UCSD-AML1 (cell line): ENCODE measurements at regions not wholly inside any gene's neighbourhood (a gene's known extent, or its start where the extent isn't known, plus 50 kb on each side); places are given as distances from the start of the nearest gene placed in this dataset.
"Not testable (repeated sequence)": the region's sequence is repeated elsewhere in the genome, so short reads cannot be mapped to it uniquely, and the experiment has no call there.

Source experiments
- DNase-seq: peaks from one replicate; lab custom pipeline; 2025; ENCODE audit not compliant: unreplicated experiment; lab: John Stamatoyannopoulos, UW

- no peak for DNase-seq
Observed at GRCh38 chr2:83464444-83464843, 994.6 kb downstream of the SUCLG1 start.

DNA sequence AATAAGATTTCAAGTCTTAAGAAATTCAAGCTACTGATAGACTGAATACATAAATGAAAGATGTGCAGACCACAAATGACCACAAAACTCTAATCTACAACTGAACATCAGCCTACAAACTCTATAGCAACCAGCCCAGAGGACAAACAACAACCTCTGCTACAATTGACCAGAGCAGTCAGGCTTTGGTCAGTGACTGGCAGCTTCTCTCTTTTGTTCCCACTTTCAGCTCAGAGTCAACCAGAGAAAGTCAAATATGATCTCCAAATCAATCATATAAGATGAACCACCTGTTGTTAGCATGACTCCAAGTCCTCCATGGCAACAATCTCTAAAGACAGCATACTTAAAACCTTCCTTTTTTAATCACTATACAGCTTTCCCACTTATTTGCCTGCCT, 996.2 kb downstream of the SUCLG1 start:
- DNase-seq = no peak

DNA sequence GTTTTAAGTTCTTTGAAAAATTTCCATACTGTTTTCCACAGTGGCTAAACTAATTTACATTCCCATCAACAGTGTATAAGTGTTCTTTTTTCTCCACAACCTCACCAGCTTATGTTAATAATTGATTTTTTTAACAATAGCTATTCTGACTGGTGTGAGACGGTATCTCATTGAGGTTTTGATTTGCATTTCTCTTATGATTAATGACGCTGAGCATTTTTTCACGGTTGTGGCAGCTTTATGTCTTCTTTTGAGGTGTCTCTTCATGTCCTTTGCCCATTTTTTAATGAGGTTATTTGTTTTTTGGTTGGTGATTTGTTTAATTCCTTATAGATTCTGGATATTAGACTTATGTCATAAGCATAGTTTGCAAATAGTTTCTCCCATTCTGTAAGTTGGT, 997.9 kb downstream of the SUCLG1 start:
- DNase-seq = no peak

DNA sequence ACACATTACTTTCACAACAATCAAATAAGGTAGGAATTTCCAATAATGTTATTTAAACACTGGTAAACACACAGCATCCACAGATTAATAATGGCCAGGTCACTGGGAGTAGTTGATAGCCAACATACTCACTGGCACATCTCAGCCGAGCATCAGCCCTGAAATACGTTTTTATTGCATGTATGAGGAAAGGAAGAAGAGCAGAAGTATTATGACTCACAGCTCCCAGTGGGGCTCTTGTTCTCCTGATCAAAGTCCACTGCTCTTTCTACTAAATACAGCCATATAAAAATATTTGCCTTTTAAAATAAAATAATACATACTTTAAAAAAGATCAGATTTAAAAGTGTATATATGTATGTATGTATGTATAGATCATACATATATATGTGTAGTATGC, 999.6 kb downstream of the SUCLG1 start:
- DNase-seq = no peak

DNA sequence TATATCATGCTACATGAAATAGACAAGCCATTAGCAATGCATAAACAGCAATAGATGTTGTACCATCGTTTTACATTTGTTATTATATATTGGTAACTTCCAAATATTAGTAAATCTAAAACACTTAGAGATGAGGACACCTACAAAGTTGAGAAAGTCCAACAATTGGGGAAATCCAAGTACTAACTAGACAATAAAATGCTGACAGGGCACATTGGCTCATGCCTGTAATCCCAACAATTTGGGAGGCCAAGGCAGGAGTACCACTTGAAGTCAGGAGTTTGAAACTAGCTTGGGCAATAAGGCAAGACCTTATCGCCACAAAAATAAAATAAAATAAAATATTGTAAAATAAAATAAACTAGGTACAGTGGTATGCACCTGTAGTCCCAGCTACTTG, 1023.1 kb downstream of the SUCLG1 start:
- no peak for DNase-seq

- no peak for DNase-seq
Observed at GRCh38 chr2:83420993-83421392, 1038.1 kb downstream of the SUCLG1 start.

DNA sequence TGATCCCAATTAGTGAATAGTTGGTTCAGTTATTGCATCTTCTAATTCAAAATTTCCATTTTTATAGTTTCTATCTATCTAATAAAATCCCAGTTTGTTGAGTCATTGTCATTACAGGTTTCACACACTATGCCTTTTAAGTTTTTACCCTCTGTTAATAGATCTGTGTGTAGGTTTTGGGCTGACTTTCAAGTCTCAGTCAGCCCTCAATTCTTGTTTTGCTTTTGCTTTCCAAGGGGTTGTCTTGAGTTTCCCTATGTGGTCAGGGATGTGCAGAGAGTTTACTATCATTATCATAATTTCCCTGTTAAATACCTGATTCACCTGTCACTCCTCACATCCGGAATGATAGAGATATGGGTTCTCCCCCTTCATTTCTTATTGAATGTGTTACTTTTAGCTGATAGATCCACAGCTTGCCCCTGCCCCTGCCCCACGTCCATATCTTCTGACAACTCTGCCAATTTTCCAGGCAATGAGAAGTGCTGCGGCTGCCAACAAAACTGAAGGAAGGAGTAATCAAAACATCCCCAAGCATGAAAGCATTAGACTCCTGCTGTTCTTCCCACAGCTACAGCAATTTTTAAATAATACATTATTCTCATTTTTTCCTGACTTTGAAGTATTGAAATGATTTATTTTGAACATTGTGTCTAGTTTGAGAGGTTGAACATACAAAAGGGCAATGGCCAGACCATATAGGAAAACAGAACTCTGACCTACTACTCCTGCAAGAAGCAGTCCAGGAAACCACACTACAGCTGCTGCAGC, 1064.8 kb downstream of the SUCLG1 start:
- no peak for DNase-seq

DNA sequence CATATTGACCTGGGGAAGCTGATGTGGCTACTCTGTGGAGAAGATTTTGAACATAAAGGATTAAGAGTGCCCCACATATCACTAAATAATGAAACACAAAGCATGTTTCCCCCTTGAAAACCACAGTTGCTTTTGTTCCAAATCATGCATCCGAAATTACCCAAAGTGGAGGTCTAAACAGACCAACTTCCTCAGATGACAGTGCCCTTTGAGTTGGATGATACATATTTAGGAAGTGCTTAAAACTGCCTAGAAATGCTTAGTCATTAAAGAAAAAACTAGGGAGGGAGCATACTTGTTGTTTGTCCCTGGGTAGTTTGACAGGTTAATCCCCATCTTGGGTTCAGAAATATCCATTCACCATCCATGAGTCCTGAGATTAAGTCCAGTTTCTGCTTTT, 1070.3 kb downstream of the SUCLG1 start:
- no peak for DNase-seq

DNA sequence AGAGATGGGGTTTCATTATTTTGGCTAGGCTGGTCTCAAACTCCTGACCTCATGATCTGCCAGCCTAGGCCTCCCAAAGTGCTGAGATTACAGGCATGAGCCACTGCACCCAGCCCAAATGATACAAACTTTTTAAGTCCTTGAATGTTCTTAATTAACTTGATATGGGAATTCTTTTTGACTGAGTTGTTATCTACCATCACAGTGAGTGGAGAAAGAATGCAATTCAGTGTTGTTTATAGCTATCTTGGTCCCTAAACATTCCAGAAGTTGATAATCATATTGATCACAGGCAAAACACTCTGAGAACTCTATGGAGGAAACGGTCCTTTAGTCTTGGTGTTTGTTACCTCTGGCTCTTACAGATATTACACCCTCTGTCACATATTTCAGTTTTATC, 1072.5 kb downstream of the SUCLG1 start:
- DNase-seq = no peak

DNA sequence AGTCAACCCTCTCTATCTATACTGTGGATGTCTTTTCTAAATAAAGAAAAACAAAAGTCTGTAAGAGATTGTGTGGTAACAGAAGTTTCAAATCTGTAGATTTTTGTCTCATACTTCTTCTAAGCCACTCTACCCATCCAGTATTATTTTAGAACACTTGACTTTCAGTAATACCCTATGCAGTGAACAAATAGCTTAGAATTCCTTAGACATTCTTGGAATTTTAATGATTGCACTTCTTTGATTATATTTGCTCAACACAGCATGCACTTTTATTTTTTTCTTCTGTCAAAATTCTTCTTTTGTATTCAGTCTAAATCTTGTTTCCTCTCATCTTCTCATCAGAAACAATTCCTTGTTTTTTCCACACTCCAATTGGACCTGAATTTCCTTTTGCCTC, 1080.2 kb downstream of the SUCLG1 start:
- no peak for DNase-seq

DNA sequence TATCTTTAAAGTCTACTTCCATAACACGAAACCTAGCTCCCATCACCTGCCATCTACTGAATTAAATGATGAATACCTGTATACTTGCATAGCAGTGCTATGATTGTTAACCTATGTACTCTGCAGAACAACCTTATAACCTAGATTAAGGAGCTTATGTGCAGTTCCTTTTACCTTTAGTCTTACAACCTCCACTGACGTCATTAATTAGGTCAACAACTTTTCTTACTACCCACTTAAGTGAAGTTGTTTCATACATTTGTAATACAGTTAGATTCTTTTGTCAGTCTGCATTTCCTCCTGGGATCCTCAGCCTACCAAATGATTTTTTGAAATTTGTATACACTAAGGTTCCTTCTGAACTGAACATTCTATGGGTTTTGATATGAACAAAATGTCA, 1082.3 kb downstream of the SUCLG1 start:
- DNase-seq = no peak

GRCh38 chr2:83370419-83370762, 1088.7 kb downstream of the SUCLG1 start:
- no peak for DNase-seq

DNA sequence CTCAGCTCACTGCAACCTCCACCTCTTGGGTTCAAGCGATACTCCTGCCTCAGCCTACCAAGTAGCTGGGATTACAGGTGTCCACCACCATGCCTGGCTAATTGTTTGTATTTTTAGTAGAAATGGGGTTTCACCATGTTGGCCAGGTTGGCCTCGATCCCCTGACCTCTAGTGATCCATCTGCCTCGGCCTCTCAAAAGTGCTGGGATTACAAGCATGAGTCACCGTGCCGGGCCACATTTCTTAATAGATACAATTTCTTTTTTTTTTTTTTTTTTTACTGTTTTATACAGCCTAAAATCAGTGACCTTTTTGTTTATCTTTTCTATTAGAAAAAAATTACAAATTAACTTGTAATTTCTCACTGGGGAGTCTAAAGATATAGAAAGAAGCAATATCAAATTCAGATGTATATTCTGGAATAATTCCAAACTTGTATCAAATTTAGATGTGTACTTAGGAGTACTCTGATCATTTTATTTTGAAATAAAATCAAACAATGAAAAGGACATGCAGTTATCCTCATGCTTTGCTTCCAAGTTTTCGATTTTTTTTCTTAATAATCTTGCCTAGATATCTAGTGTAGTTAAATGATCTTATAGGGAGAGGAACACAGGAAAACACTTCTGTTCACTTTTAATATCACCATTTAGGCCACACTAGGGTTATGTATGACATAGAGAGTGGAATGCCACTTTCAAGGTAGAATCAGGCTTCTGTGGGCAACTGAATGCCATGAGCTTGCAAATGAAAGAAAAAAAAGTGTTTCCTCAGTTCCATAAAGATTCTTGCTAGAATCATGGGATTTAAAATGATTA, 1089.3 kb downstream of the SUCLG1 start:
- no peak for DNase-seq

DNA sequence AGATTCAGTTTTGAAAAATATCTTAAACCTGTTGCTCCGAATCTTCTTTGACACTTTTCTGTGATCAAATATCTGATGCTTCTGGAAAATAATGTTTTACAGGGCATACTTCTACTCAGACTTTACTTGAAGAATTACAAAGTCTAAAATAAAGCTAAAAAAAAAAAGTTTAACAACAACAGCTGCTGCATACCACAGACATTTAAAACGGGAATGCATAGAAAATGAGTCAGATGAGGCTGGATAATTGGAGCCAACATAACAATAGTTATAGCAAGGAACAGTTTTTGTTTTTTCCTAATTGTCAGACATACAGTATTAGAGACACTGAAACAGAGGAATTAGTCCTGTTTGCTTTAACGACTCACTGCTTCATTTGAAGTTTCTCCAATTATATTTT, 1090.2 kb downstream of the SUCLG1 start:
- no peak for DNase-seq

- no peak for DNase-seq
Observed at GRCh38 chr2:83368461-83368860, 1090.6 kb downstream of the SUCLG1 start.

DNA sequence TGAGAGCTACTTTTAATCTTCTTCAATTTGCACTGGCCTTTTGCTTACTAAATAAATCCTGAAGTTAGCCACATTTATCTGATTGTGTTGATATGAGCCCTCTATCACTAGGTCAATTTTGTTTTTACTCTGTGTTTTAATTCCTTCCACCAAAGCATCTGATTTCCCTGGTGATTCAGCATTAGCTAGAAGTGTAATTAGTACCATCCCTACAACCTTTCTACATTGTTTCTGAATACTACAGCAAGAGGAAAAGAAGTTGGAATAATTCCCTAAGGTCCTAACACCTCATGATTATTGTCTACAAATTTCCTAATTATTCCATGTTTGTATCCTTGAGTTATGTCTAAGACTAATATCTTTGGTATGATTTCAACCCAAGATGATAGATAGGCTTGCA, 1093.6 kb downstream of the SUCLG1 start:
- no peak for DNase-seq

- DNase-seq = no peak
Observed at GRCh38 chr2:83364264-83364663, 1094.8 kb downstream of the SUCLG1 start.

DNA sequence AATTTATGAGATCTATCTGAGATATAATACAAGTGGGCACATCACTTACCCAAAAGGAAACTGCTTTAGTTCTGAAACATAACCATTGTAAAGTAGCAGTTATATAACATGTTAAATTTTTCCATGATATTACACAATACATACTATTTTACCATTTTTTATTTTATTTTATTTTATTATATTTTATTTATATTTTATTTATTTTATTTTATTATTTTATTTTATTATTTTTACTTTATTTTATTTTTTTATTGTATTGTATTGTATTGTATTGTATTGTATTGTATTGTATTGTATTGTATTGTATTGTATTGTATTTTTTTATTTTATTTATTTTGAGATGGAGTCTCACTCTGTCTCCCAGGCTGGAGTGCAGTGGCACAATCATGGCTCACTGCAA, 1095.9 kb downstream of the SUCLG1 start:
- not testable (repeated sequence) for DNase-seq

DNA sequence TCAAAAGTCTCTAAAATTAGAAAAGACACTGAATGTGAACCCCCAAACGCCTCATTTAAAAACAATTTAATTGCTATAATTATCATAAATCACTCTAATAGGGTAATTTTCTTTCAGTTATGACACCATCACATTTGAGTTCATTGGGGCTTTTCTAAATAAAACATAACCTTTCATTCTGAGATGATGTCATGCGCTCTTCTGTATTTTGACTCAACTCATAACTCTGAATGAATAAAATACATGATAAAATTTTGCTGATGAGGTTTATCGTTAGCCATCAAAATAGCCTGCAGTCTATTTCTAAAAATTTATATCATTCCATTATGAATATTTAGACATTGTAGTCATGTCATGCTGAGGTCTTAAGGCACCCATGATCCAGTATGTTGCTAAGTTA, 1099.7 kb downstream of the SUCLG1 start:
- DNase-seq = no peak

- no peak for DNase-seq
Observed at GRCh38 chr2:83342860-83343329, 1116.2 kb downstream of the SUCLG1 start.

- no peak for DNase-seq
Observed at GRCh38 chr2:83340424-83340823, 1118.7 kb downstream of the SUCLG1 start.

DNA sequence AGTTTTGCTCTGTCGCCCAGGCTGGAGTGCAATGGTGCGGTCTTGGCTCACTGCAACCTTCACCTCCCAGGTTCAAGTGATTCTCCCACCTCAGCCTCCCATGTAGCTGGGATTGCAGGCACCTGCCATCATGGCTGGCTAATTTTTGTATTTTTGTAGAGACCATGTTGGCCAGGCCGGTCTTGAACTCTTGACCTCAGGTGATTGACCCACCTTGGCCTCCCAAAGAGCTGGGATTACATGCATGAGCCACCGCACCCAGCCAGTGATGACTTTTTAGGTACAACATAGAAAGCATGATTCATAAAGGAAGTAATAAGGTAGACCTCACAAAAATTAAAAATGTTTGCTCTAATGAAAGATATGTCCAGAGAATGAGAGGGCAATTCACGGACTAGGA, 1119.1 kb downstream of the SUCLG1 start:
- DNase-seq = not testable (repeated sequence)
